GM12878 (cell line): ENCODE measurements at regions not wholly inside any gene's neighbourhood (a gene's known extent, or its start where the extent isn't known, plus 50 kb on each side); places are given as distances from the start of the nearest gene placed in this dataset.

Experiments used
- ATAC-seq: fragments of 200-7000 bp; cut with Tn5 transposase; 3 replicates; pipeline ENCODE4 v1.9.1; 2020; ENCODE audit warnings: mild to moderate bottlenecking, moderate library complexity
- BruUV-seq: library from RNA; stranded (reverse); fragments of 400-500 nt; replicated peaks from 2 replicates; lab custom pipeline; 2021; lab: Mats Ljungman, UMichigan
- CTCF ChIA-PET: fragments of 300-600 bp; sonication (Branson Sonifier 250); formaldehyde crosslinking; extraction: SDS; loops from one replicate; lab custom pipeline; 2021; ENCODE audit warnings: inconsistent platforms; lab: Yijun Ruan, JAX
- POLR2A ChIA-PET: fragments of 350-600 bp; formaldehyde crosslinking; extraction: SDS; loops from one replicate; lab custom pipeline; 2021; ENCODE audit warnings: inconsistent platforms; lab: Charles Lee
- RAD21 ChIA-PET: fragments of 300-600 bp; sonication (Branson Sonifier 250); formaldehyde crosslinking; loops from one replicate; lab custom pipeline; 2023; ENCODE audit warnings: antibody characterized with exemption; ENCODE audit not compliant: unreplicated experiment; lab: Charles Lee
- SMC1A ChIA-PET: fragments of 300-600 bp; sonication (Branson Sonifier 250); formaldehyde crosslinking; loops from one replicate; lab custom pipeline; 2023; ENCODE audit not compliant: unreplicated experiment, uncharacterized antibody; lab: Charles Lee
- DNase-seq: peaks from one replicate; pipeline ENCODE4 v3.0.0-alpha.2; 2011; ENCODE audit warnings: low read depth, low spot score
- FAIRE-seq: peaks from 3 replicates; lab custom pipeline; 2011; peaks lifted over from hg19 to GRCh38; lab: Jason Lieb, UNC
- H2AFZ ChIP-seq: 2 replicates; pipeline ENCODE4 v1.6.0; 2011; ENCODE audit warnings: low read depth, low read length, control low read depth; ENCODE audit not compliant: control insufficient read depth
- H3K27ac ChIP-seq: 2 replicates; pipeline ENCODE4 v1.5.1; 2011; ENCODE audit warnings: control low read depth; ENCODE audit not compliant: control insufficient read depth, insufficient read depth
- H3K27me3 ChIP-seq, 2 experiments: replicated peaks in 1 of 2; 2 replicates each; pipeline versions ENCODE4 v1.6.0 to v1.6.1; 2011; ENCODE audit warnings: low read length in 1 of 2; ENCODE audit not compliant: control insufficient read depth in 2 of 2, insufficient read depth in 2 of 2
- H3K36me3 ChIP-seq, 2 experiments: 2 replicates each; pipeline ENCODE4 v1.5.1; 2011; ENCODE audit warnings: low read length in 1 of 2; ENCODE audit not compliant: control insufficient read depth in 2 of 2, insufficient read depth in 2 of 2
- H3K4me1 ChIP-seq: 2 replicates; pipeline ENCODE4 v1.6.1; 2011; ENCODE audit warnings: mild to moderate bottlenecking, low read length, moderate library complexity, mixed read lengths; ENCODE audit not compliant: control insufficient read depth, insufficient read depth
- H3K4me2 ChIP-seq: 2 replicates; pipeline ENCODE4 v1.6.0; 2011; ENCODE audit warnings: control low read depth; ENCODE audit not compliant: control insufficient read depth, insufficient read depth
- H3K4me3 ChIP-seq: fragments of 200-600 bp; sonication (generic); 2 replicates; pipeline ENCODE4 v1.5.1; 2016
- H3K79me2 ChIP-seq: 2 replicates; pipeline ENCODE4 v1.6.0; 2011; ENCODE audit warnings: low read length; ENCODE audit not compliant: control insufficient read depth, insufficient read depth
- H3K9ac ChIP-seq: 2 replicates; pipeline ENCODE4 v1.8.0; 2011; ENCODE audit warnings: low read length, control low read depth, mixed read lengths; ENCODE audit not compliant: control insufficient read depth, insufficient read depth
- H3K9me3 ChIP-seq: replicated peaks from 3 replicates; pipeline ENCODE4 v1.5.1; 2011; ENCODE audit warnings: mild to moderate bottlenecking, low read length; ENCODE audit not compliant: control insufficient read depth, insufficient read depth
- H4K20me1 ChIP-seq: 2 replicates; pipeline ENCODE4 v1.6.0; 2011; ENCODE audit not compliant: control insufficient read depth, insufficient read depth
- ATF7 ChIP-seq: fragments of 450-650 bp; IDR thresholded peaks from 2 replicates; pipeline ENCODE4 v1.6.1; 2016; ENCODE audit warnings: low read depth, mild to moderate bottlenecking
- BACH1 ChIP-seq: fragments of 450-650 bp; IDR thresholded peaks from 2 replicates; pipeline ENCODE4 v1.6.1; 2017; ENCODE audit warnings: mild to moderate bottlenecking, borderline replicate concordance
- DPF2 ChIP-seq: fragments of 450-650 bp; IDR thresholded peaks from 2 replicates; pipeline ENCODE4 v1.6.1; 2017; ENCODE audit warnings: mild to moderate bottlenecking
- FOXK2 ChIP-seq: fragments of 450-650 bp; IDR thresholded peaks from 2 replicates; pipeline ENCODE4 v1.6.1; 2017; ENCODE audit warnings: mild to moderate bottlenecking, moderate library complexity
- FOXM1 ChIP-seq: IDR thresholded peaks from 2 replicates; pipeline ENCODE4 v1.6.1; 2012; ENCODE audit warnings: low read depth, mild to moderate bottlenecking, inconsistent platforms, low read length, moderate library complexity
- KDM1A ChIP-seq: fragments of 200-600 bp; sonication (generic); IDR thresholded peaks from 2 replicates; pipeline ENCODE4 v1.6.1; 2016; ENCODE audit warnings: borderline replicate concordance
- KLF5 ChIP-seq: fragments of 450-650 bp; IDR thresholded peaks from 2 replicates; pipeline ENCODE4 v1.6.1; 2014; ENCODE audit warnings: mild to moderate bottlenecking; ENCODE audit not compliant: partially characterized antibody
- NR2C1 ChIP-seq: fragments of 450-650 bp; IDR thresholded peaks from 2 replicates; pipeline ENCODE4 v1.6.1; 2017; ENCODE audit warnings: antibody characterized with exemption, mild to moderate bottlenecking, moderate library complexity
- PML ChIP-seq: IDR thresholded peaks from 2 replicates; pipeline ENCODE4 v1.6.1; 2012; ENCODE audit warnings: low read length, inconsistent platforms
- SREBF1 ChIP-seq: IDR thresholded peaks from 2 replicates; pipeline ENCODE4 v1.6.1; 2012; ENCODE audit warnings: mild to moderate bottlenecking, low read length
- ZBED1 ChIP-seq: IDR thresholded peaks from 2 replicates; pipeline ENCODE4 v1.6.1; 2016; ENCODE audit warnings: borderline replicate concordance
- ZSCAN29 ChIP-seq: fragments of 450-650 bp; IDR thresholded peaks from 2 replicates; pipeline ENCODE4 v1.6.1; 2017; ENCODE audit warnings: mild to moderate bottlenecking, moderate library complexity
- ZZZ3 ChIP-seq: IDR thresholded peaks from 2 replicates; pipeline ENCODE4 v1.6.1; 2011; ENCODE audit warnings: low read depth; ENCODE audit not compliant: control insufficient read depth, insufficient read length
- WGBS: methylation state at CpG from one replicate; pipeline ENCODE4 v1.1.6; 2016; ENCODE audit warnings: low lambda C conversion rate; ENCODE audit not compliant: insufficient replicate concordance, insufficient coverage; ENCODE audit errors: missing lambda C conversion rate; 5-methylcytosine and 5-hydroxymethylcytosine counted together
- in situ Hi-C: fragments of 300-500 bp; cut with MboI; formaldehyde crosslinking; loops from 9 replicates; pipeline ENCODE4 v1.14.3; 2018; ENCODE audit warnings: mixed read lengths
- intact Hi-C: fragments of 100-400 bp; cut with micrococcal nuclease; formaldehyde crosslinking; loops from one replicate; pipeline ENCODE4 v1.14.2; 2022; ENCODE audit not compliant: unreplicated experiment
- TF ChIP-seq, protein P1 (sequence below): IDR thresholded peaks from 2 replicates; pipeline ENCODE4 v1.6.1; 2011; ENCODE audit warnings: low read depth, mild to moderate bottlenecking, low read length, moderate library complexity, borderline replicate concordance; ENCODE audit errors: extremely low read depth
- TF ChIP-seq, protein P2 (sequence below): fragments of 450-650 bp; IDR thresholded peaks from 2 replicates; pipeline ENCODE4 v1.6.1; 2017; ENCODE audit warnings: antibody characterized with exemption, mild to moderate bottlenecking, moderate library complexity
- TF ChIP-seq, protein P3 (sequence below): fragments of 450-650 bp; formaldehyde crosslinking; IDR thresholded peaks from 2 replicates; pipeline ENCODE4 v1.4.0; 2022; ENCODE audit warnings: mild to moderate bottlenecking, moderate library complexity
- TF ChIP-seq, protein P4 (sequence below), 3 experiments: IDR thresholded peaks in 2 of 3; conservative IDR thresholded peaks in 1 of 3; 2 replicates each; pipeline ENCODE4 v1.5.1; 2011; ENCODE audit warnings: low read depth in 3 of 3, low read length in 3 of 3, mild to moderate bottlenecking in 3 of 3, control low read depth in 2 of 3, moderate library complexity in 2 of 3, inconsistent platforms in 1 of 3, mixed read lengths in 1 of 3; ENCODE audit not compliant: control insufficient read depth in 2 of 3, insufficient read depth in 1 of 3; ENCODE audit errors: extremely low read depth in 1 of 3
- TF ChIP-seq, protein P5 (sequence below): fragments of 450-650 bp; IDR thresholded peaks from 2 replicates; pipeline ENCODE4 v1.6.1; 2016; ENCODE audit warnings: mild to moderate bottlenecking

DNA sequence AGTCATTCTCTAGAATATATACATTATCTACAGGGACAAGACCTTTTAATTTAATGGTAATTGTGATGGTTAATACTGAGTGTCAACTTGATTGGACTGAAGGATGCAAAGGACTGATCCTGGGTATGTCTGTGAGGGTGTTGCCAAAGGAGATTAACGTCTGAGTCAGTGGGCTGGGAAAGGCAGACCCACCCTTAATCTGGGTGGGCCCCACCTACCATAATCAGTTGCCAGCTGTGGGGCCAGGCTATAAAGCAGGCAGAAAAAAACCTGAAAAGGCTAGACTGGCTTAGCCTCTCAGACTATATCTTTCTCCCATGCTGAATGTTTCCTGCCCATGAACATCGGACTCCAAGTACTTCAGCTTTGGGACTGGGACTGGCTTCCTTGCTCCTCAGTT lies 112.2 kb upstream of the SMC2 start:
- Histone ChIP-seq H3K4me3 (no peak overlapping the region), H2AFZ (no peak overlapping the region), H3K4me1 (no peaks in the 10 kb centered on the region), H3K27ac (no peak overlapping the region), H3K4me2 (no peak overlapping the region), H3K9me3 (no peaks in the 10 kb centered on the region), H3K27me3 (no peaks in the 10 kb centered on the region), H3K79me2 (no peaks in the 10 kb centered on the region), H4K20me1 (no peaks in the 10 kb centered on the region), H3K9ac (no peak overlapping the region), H3K36me3 (no peaks in the 10 kb centered on the region)
- ChIA-PET POLR2A (no interaction called here), RAD21 (no interaction called here), SMC1A (no interaction called here), CTCF (no interaction called here)
- no peak for FAIRE-seq
- 19% methylated on average over 2 of the region's 2 CpGs for WGBS
- in situ Hi-C loops (no loop called here), intact Hi-C loops (no loop called here)
- BruUV-seq: no TSS peak
- no peak for ATAC-seq
- no peak for DNase-seq
- TF ChIP-seq KDM1A: no peak
- TF ChIP-seq, protein P1, sequence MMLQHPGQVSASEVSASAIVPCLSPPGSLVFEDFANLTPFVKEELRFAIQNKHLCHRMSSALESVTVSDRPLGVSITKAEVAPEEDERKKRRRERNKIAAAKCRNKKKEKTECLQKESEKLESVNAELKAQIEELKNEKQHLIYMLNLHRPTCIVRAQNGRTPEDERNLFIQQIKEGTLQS: no peak
- TF ChIP-seq ZBED1: no peak
- no peak for TF ChIP-seq NR2C1
- no peak for TF ChIP-seq ATF7
- TF ChIP-seq BACH1: no peak
- TF ChIP-seq, protein P2, sequence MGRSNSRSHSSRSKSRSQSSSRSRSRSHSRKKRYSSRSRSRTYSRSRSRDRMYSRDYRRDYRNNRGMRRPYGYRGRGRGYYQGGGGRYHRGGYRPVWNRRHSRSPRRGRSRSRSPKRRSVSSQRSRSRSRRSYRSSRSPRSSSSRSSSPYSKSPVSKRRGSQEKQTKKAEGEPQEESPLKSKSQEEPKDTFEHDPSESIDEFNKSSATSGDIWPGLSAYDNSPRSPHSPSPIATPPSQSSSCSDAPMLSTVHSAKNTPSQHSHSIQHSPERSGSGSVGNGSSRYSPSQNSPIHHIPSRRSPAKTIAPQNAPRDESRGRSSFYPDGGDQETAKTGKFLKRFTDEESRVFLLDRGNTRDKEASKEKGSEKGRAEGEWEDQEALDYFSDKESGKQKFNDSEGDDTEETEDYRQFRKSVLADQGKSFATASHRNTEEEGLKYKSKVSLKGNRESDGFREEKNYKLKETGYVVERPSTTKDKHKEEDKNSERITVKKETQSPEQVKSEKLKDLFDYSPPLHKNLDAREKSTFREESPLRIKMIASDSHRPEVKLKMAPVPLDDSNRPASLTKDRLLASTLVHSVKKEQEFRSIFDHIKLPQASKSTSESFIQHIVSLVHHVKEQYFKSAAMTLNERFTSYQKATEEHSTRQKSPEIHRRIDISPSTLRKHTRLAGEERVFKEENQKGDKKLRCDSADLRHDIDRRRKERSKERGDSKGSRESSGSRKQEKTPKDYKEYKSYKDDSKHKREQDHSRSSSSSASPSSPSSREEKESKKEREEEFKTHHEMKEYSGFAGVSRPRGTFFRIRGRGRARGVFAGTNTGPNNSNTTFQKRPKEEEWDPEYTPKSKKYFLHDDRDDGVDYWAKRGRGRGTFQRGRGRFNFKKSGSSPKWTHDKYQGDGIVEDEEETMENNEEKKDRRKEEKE: no peak
- TF ChIP-seq, protein P3, sequence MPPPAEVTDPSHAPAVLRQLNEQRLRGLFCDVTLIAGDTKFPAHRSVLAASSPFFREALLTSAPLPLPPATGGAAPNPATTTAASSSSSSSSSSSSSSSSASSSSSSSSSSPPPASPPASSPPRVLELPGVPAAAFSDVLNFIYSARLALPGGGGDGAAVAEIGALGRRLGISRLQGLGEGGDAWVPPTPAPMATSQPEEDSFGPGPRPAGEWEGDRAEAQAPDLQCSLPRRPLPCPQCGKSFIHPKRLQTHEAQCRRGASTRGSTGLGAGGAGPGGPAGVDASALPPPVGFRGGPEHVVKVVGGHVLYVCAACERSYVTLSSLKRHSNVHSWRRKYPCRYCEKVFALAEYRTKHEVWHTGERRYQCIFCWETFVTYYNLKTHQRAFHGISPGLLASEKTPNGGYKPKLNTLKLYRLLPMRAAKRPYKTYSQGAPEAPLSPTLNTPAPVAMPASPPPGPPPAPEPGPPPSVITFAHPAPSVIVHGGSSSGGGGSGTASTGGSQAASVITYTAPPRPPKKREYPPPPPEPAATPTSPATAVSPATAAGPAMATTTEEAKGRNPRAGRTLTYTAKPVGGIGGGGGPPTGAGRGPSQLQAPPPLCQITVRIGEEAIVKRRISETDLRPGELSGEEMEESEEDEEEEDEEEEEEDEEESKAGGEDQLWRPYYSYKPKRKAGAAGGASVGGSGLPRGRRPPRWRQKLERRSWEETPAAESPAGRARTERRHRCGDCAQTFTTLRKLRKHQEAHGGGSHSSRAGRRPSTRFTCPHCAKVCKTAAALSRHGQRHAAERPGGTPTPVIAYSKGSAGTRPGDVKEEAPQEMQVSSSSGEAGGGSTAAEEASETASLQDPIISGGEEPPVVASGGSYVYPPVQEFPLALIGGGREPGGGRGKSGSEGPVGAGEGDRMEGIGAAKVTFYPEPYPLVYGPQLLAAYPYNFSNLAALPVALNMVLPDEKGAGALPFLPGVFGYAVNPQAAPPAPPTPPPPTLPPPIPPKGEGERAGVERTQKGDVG (CRISPR knock-in tag): no peak
- no peak for TF ChIP-seq FOXK2
- no peak for TF ChIP-seq ZSCAN29
- TF ChIP-seq DPF2: no peak
- no peak for TF ChIP-seq KLF5
- TF ChIP-seq, protein P4, sequence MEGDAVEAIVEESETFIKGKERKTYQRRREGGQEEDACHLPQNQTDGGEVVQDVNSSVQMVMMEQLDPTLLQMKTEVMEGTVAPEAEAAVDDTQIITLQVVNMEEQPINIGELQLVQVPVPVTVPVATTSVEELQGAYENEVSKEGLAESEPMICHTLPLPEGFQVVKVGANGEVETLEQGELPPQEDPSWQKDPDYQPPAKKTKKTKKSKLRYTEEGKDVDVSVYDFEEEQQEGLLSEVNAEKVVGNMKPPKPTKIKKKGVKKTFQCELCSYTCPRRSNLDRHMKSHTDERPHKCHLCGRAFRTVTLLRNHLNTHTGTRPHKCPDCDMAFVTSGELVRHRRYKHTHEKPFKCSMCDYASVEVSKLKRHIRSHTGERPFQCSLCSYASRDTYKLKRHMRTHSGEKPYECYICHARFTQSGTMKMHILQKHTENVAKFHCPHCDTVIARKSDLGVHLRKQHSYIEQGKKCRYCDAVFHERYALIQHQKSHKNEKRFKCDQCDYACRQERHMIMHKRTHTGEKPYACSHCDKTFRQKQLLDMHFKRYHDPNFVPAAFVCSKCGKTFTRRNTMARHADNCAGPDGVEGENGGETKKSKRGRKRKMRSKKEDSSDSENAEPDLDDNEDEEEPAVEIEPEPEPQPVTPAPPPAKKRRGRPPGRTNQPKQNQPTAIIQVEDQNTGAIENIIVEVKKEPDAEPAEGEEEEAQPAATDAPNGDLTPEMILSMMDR (IDR thresholded peaks at IDR 0.05 in 2 of 3, conservative IDR thresholded peaks at IDR 0.05 in 1 of 3; ENCODE audit: control insufficient read depth in 2 of 3, extremely low read depth in 1 of 3, insufficient read depth in 1 of 3, low read depth in 3 of 3, low read length in 3 of 3): no peak
- TF ChIP-seq, protein P5, sequence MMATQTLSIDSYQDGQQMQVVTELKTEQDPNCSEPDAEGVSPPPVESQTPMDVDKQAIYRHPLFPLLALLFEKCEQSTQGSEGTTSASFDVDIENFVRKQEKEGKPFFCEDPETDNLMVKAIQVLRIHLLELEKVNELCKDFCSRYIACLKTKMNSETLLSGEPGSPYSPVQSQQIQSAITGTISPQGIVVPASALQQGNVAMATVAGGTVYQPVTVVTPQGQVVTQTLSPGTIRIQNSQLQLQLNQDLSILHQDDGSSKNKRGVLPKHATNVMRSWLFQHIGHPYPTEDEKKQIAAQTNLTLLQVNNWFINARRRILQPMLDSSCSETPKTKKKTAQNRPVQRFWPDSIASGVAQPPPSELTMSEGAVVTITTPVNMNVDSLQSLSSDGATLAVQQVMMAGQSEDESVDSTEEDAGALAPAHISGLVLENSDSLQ: no peak
- no peak for TF ChIP-seq PML
- no peak for TF ChIP-seq SREBF1
- no peak for TF ChIP-seq FOXM1
- no peak for TF ChIP-seq ZZZ3
